Natural killer cell (primary cell): ENCODE measurements at regions not wholly inside any gene's neighbourhood (a gene's known extent, or its start where the extent isn't known, plus 50 kb on each side); places are given as distances from the start of the nearest gene placed in this dataset.

Source experiments
- ATAC-seq, 3 donors: fragments of 150-1000 bp in 2 of 3; fragments of 200-7000 bp in 1 of 3; cut with Tn5 transposase; 1 replicate in 1 of 3; 2 replicates in 2 of 3; pipeline ENCODE4 v1.10.0; 2021; ENCODE audit warnings: mild to moderate bottlenecking in 2 of 3, moderate library complexity in 2 of 3
- DNase-seq, 2 donors: peaks; one replicate each; pipeline versions ENCODE4 v3.0.0 to v3.0.0-alpha.2; 2013 to 2021; ENCODE audit warnings: mixed read lengths in 1 of 2
- H3K27ac ChIP-seq: one replicate; pipeline ENCODE4 v1.5.1; 2013; ENCODE audit warnings: mild to moderate bottlenecking, low read length
- H3K27me3 ChIP-seq: one replicate; pipeline ENCODE4 v1.6.1; 2013; ENCODE audit warnings: low read length; ENCODE audit not compliant: control insufficient read depth, insufficient read depth
- H3K36me3 ChIP-seq: one replicate; pipeline ENCODE4 v1.6.1; 2013; ENCODE audit warnings: low read length; ENCODE audit not compliant: control insufficient read depth, insufficient read depth
- H3K4me1 ChIP-seq: one replicate; pipeline ENCODE4 v1.6.1; 2013; ENCODE audit warnings: low read length; ENCODE audit not compliant: control insufficient read depth, insufficient read depth
- H3K4me3 ChIP-seq: one replicate; pipeline ENCODE4 v1.5.1; 2013; ENCODE audit warnings: low read length
- H3K9me3 ChIP-seq: one replicate; pipeline ENCODE4 v1.6.1; 2013; ENCODE audit warnings: low read length; ENCODE audit not compliant: control insufficient read depth, insufficient read depth
- H3K27ac Mint-ChIP-seq, 2 donors: one replicate each; pipeline ENCODE4 v1.8.0; 2022; ENCODE audit warnings: mild to moderate bottlenecking in 2 of 2, mixed read lengths in 2 of 2, moderate library complexity in 1 of 2
- H3K27me3 Mint-ChIP-seq, 2 donors: one replicate each; pipeline ENCODE4 v1.8.0; 2022; ENCODE audit warnings: low read depth in 2 of 2, mixed read lengths in 2 of 2
- H3K36me3 Mint-ChIP-seq: one replicate; pipeline ENCODE4 v1.8.0; 2022; ENCODE audit warnings: mixed read lengths
- H3K4me1 Mint-ChIP-seq, 2 donors: one replicate each; pipeline ENCODE4 v1.8.0; 2022; ENCODE audit warnings: mixed read lengths in 2 of 2
- H3K4me3 Mint-ChIP-seq: one replicate; pipeline ENCODE4 v1.8.0; 2022; ENCODE audit warnings: mild to moderate bottlenecking, moderate library complexity, mixed read lengths
- H3K9me3 Mint-ChIP-seq, 2 donors: one replicate each; pipeline ENCODE4 v1.8.0; 2022; ENCODE audit warnings: mixed read lengths in 2 of 2
- WGBS: methylation state at CpG from one replicate; pipeline ENCODE4 v1.1.7; 2013; ENCODE audit warnings: missing lambda C conversion rate; ENCODE audit not compliant: insufficient coverage; 5-methylcytosine and 5-hydroxymethylcytosine counted together
- intact Hi-C: fragments of 100-400 bp; cut with micrococcal nuclease; formaldehyde crosslinking; loops from one replicate; pipeline ENCODE4 v1.14.2; 2022
- TF ChIP-seq, protein P1 (sequence below): fragments of 200-600 bp; IDR thresholded peaks from one replicate; pipeline ENCODE4 v1.8.0; 2022; ENCODE audit warnings: antibody characterized with exemption

DNA sequence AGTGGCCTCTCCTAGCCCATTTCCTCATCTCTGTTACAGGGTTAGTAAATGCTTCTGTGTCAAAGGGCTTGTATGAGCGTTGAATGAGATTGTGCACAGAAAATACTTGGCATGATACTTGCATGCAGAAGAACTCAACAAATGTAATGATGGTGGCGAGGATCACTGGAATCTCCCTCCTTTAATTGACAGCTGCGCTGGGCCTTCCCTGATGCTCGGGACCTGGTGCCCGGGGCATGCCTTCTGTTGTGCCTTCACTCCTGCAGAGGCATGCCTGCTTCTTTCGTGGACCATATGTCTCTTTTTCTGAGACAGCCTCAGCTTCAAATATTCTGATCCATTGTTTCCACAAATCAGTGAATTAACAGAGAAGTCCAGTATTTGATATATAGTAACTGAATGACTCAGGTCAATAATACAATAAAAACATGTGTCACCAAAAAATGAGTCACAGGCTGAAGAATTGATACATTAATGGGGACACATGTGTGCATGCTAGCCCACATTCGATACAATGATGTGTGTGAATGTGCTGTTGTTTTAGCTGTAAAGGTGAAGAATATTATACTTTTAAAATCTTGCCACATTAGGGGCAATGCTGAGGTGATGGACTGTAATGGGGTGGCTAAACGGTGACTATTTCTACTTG is 243.3 kb upstream of the TBL1XR1 start:
- ATAC-seq = no peak
- H3K36me3 Mint-ChIP-seq = no peaks in the 10 kb centered on the region
- Histone ChIP-seq H3K27me3 (no peaks in the 10 kb centered on the region), H3K36me3 (no peaks in the 10 kb centered on the region), H3K4me1 (no peaks in the 10 kb centered on the region), H3K4me3 (no peak overlapping the region), H3K27ac (no peak overlapping the region), H3K9me3 (no peaks in the 10 kb centered on the region)
- WGBS = 96% methylated on average over 7 of the region's 8 CpGs
- H3K4me1 Mint-ChIP-seq = no peaks in the 10 kb centered on the region
- no peaks in the 10 kb centered on the region for H3K9me3 Mint-ChIP-seq
- no peak overlapping the region for H3K4me3 Mint-ChIP-seq
- no peaks in the 10 kb centered on the region for H3K27me3 Mint-ChIP-seq
- TF ChIP-seq, protein P1, sequence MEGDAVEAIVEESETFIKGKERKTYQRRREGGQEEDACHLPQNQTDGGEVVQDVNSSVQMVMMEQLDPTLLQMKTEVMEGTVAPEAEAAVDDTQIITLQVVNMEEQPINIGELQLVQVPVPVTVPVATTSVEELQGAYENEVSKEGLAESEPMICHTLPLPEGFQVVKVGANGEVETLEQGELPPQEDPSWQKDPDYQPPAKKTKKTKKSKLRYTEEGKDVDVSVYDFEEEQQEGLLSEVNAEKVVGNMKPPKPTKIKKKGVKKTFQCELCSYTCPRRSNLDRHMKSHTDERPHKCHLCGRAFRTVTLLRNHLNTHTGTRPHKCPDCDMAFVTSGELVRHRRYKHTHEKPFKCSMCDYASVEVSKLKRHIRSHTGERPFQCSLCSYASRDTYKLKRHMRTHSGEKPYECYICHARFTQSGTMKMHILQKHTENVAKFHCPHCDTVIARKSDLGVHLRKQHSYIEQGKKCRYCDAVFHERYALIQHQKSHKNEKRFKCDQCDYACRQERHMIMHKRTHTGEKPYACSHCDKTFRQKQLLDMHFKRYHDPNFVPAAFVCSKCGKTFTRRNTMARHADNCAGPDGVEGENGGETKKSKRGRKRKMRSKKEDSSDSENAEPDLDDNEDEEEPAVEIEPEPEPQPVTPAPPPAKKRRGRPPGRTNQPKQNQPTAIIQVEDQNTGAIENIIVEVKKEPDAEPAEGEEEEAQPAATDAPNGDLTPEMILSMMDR = no peak
- intact Hi-C loops = no loop called here
- no peak for DNase-seq
- H3K27ac Mint-ChIP-seq = no peak overlapping the region

DNA sequence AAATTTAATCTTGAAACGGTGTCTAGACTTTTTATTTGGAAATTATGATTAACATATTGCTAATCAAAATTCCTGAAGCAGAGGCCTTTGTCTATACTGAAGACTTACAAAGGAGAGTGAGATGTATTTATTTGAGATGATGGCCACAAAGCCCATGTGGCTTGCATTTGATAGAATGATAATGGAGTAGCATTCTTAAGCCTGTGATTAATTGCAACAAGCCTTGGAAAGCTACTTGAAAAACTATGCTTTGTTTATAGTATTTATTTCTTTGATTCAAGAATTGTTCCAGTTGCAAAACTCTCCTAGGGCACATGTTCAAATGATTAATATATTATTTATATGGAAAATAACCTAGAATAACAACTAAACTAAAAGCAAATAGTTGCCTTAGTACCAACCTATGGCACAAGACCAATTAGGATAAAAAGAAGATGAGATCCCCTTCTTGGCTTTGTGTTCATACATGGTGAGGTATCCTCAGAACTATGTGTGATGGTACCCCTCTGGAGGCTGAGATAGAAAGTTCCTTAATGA is 244.1 kb upstream of the TBL1XR1 start:
- no peak overlapping the region for H3K4me3 Mint-ChIP-seq
- Histone ChIP-seq H3K9me3 (no peaks in the 10 kb centered on the region), H3K36me3 (no peaks in the 10 kb centered on the region), H3K4me3 (no peak overlapping the region), H3K27ac (no peak overlapping the region), H3K27me3 (no peaks in the 10 kb centered on the region), H3K4me1 (no peaks in the 10 kb centered on the region)
- no peak for ATAC-seq
- intact Hi-C loops = no loop called here
- no peak for DNase-seq
- H3K4me1 Mint-ChIP-seq = no peaks in the 10 kb centered on the region
- TF ChIP-seq, protein P1 = no peak
- no peaks in the 10 kb centered on the region for H3K27me3 Mint-ChIP-seq
- WGBS = no CpG with 5 or more reads among the region's 1 CpG
- no peaks in the 10 kb centered on the region for H3K9me3 Mint-ChIP-seq
- H3K36me3 Mint-ChIP-seq = no peaks in the 10 kb centered on the region
- no peak overlapping the region for H3K27ac Mint-ChIP-seq

DNA sequence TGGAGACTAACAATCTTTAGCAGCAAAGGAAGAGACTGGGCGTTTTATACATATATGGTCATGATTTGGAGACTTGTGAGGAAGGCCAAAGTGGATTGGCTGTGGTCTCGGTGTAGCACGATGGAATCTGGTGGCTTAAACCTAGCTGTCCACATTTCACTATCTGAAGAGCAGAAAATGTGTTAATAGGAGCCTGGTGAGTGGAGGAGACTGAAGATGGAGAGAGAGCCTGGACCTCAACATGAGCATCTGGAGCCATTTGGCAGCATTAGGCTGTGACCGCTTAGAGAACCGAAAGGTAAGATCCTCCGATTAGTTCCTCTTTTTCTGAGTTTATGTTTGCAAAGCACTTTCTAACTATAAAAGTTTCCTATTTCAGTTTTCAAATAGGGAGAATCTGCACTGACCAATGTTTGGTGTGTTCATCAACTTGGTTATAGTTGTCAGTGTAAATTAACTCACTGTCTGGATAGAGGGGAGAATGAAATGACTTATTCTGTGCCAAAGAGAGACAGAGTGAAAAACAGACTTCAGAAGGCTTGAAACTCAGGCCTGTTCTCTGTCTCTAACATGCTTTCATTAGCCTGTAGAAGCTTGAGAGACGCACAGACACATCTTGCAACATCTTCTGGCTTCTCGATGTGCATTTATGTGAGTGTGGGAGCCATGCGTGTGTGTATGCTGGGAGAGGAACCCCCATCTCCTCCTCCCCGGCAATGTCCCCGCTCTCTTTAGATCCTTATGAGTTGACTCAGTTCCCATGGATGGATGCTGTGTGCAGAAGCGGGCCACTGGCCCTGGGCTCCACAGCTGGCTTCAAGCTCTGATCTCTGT is 244.7 kb upstream of the TBL1XR1 start:
- H3K36me3 ChIP-seq = no peaks in the 10 kb centered on the region

More for the DNA sequence above, 244.7 kb upstream of the TBL1XR1 start:
- H3K4me3 Mint-ChIP-seq = no peak overlapping the region
- 73% methylated on average over 12 of the region's 12 CpGs for WGBS
- H3K27ac Mint-ChIP-seq = no peak overlapping the region
- intact Hi-C loops = no loop called here
- H3K36me3 Mint-ChIP-seq = no peaks in the 10 kb centered on the region
- Histone ChIP-seq H3K9me3 (no peaks in the 10 kb centered on the region), H3K27me3 (no peaks in the 10 kb centered on the region), H3K27ac (no peak overlapping the region), H3K4me1 (no peaks in the 10 kb centered on the region), H3K4me3 (no peak overlapping the region)
- no peak for DNase-seq
- ATAC-seq = no peak
- H3K4me1 Mint-ChIP-seq = no peaks in the 10 kb centered on the region
- no peaks in the 10 kb centered on the region for H3K9me3 Mint-ChIP-seq
- no peaks in the 10 kb centered on the region for H3K27me3 Mint-ChIP-seq
- TF ChIP-seq, protein P1 = no peak
